LNCaP clone FGC (cell line): ENCODE measurements at regions not wholly inside any gene's neighbourhood (a gene's known extent, or its start where the extent isn't known, plus 50 kb on each side); places are given as distances from the start of the nearest gene placed in this dataset.

Source experiments
- DNase-seq: peaks from one replicate; pipeline ENCODE4 v3.0.0-alpha.2; 2011; ENCODE audit warnings: low read depth
- H3K4me3 ChIP-seq: 2 replicates; pipeline ENCODE4 v1.5.1; 2011; ENCODE audit warnings: mild to moderate bottlenecking, low read depth, low read length, control low read depth
- CTCF ChIP-seq: IDR thresholded peaks from 2 replicates; pipeline ENCODE4 v1.5.1; 2012; ENCODE audit warnings: mild to moderate bottlenecking; ENCODE audit not compliant: control insufficient read depth, insufficient read depth; ENCODE audit errors: extremely low read depth

DNA sequence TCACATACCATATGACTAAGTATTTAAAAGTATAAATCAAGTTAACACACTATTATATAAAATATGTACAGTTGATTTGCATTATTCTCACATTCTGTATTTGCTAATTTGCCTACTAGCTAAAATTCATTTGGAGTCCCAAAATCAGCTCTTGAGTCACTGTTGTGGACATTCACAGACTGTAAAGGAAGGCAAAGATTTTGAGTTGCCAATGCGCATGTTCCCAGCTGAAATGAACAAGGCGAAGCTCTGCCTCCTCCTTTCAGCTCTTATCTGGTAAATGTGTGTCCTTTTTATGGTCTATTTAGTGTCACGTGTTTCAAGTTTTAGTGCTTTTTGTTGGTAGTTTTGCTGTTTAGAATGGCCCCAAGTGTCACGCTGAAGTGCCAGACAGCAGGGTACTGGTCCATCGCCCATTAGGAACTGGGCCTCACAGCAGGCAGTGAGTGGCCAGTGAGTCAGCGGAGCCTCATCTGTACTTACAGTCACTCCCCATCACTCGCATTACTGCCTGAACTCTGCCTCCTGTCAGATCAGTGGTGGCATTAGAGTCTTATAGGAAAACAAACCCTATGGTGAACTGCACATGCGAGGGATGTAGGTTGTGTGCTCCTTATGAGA lies 87.2 kb upstream of the ADTRP start:
- DNase-seq = no peak
- no peak overlapping the region for H3K4me3 ChIP-seq
- TF ChIP-seq CTCF = no peak

GRCh38 chr6:11858439-11858838 lies 79.8 kb upstream of the ADTRP start:
- no peak overlapping the region for H3K4me3 ChIP-seq
- DNase-seq = no peak
- no peak for TF ChIP-seq CTCF

DNA sequence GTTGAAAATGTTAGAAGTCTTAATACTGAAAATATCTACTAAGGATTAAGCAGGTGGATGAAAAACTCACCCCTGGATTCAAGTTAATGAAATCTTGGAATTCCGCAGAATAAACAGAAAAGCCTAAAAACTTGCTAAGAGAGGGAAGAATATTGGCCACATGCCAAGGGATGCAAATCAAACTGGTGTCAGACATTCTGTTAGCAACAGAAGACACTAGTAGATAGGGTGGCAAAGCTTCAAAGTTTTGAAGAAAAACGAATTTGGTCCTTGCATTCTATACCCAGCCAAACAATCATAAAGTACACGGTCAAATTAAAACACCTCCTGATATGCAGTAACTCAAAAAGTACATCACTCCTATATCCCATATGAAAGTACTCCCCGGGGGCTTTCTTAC lies 77.1 kb upstream of the ADTRP start:
- no peak overlapping the region for H3K4me3 ChIP-seq
- TF ChIP-seq CTCF = no peak
- DNase-seq = no peak

GRCh38 chr6:11854408-11855165 lies 76.0 kb upstream of the ADTRP start:
- TF ChIP-seq CTCF = no peak
- no peak overlapping the region for H3K4me3 ChIP-seq
- DNase-seq = no peak

DNA sequence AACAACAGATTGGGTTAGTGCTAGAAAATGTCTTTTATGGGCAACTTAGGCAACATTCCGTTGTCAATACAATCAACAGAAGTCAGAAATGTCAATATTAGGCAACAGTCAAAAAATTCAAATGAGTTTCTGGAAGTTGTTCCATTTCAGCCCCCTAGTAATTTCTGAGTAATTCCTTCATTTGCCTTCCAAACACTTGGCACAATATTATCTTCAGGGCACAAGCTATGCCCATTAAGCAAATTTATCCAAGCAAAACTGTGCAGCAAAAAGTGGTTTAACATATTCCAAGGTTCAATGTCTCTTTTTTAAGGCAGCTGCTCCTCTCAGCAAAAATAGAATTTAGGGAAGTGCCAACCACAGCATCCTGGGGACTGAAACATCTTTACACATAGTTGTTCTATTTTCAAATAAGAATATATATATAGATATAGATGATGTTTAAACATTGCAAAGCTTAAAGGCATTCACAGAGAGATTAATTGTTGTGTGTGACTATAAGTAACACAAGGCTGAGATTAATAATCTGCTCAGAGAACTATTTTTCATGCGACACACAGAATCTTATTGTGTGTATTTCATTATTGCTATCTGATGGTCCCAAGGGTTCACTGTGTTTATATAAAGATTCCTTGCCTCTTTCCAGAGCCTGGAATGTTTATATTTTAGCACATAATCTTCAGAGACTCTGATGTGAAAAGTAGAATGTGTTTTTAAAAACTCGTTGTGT lies 75.2 kb upstream of the ADTRP start:
- TF ChIP-seq CTCF = no peak

GRCh38 chr6:11852061-11852651 lies 73.6 kb upstream of the ADTRP start:
- no peak overlapping the region for H3K4me3 ChIP-seq
- TF ChIP-seq CTCF = no peak

More for the DNA sequence above, 75.2 kb upstream of the ADTRP start:
- H3K4me3 ChIP-seq = no peak overlapping the region
- no peak for DNase-seq

More at GRCh38 chr6:11852061-11852651, 73.6 kb upstream of the ADTRP start:
- DNase-seq = no peak
